ENCODE measurements at regions not wholly inside any gene's neighbourhood (a gene's known extent, or its start where the extent isn't known, plus 50 kb on each side); places are given as distances from the start of the nearest gene placed in this dataset.
A peak's percentile ranks its signal among the peaks of the same experiment; 100 is the strongest.
"Not testable (repeated sequence)": the region's sequence is repeated elsewhere in the genome, so short reads cannot be mapped to it uniquely, and the experiment has no call there.

DNA sequence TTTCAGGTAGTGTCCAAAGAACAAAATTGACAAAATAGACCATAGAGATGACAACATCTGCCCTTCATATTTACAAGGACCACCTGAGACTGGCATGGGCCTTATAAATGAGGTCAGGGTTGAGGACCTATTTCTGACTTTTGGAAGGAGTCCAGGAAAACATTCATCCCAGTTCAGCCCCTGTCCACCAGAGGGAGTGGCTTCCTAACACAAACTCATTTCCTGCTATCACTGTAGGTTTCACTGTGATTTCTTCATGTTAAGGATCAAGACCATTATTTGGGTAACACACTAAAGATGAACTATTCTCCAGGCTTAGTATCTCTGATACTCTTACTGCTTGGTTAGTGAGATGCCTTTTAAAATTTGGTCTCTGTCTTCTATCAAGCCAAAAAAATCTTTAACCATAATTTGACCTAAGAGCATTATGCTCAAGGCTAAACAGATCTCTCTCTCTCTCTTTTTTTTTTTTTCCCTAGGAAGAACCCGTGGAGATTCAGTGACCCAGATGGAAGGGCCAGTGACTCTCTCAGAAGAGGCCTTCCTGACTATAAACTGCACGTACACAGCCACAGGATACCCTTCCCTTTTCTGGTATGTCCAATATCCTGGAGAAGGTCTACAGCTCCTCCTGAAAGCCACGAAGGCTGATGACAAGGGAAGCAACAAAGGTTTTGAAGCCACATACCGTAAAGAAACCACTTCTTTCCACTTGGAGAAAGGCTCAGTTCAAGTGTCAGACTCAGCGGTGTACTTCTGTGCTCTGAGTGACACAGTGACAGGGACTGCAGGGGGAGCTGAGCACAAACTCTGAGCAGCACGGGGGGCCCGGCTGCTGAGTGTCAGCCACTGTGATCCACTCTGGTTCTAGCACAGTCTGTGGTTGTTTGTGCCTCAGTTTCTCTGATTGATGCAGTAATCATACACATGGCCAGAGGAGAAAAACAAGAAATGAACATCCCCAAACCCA is 267.6 kb upstream of the OR4E1 start:
- DNase-seq (ENCODE audit: low spot score) (no peak), FAIRE-seq (no peak)

DNA sequence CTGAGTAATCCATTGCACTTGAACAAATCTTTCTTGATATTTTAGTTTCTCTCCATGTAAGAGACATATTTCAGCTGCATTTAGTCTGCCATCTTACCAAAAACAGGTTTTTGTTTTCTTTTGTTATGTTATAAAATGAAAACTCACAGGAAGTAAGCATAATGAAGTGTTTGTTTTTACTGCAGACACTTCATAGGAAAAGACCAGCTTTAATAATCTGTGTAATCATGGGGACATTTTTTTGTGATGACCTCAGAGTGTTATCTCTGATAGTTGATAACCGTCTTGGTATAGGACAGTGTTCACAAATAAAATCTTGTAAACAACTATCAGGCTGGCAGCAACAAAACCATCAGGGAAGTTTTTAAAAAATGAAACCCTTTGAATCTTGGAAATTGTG is 266.2 kb upstream of the OR4E1 start:
- DNase-seq (ENCODE audit: low spot score), result no peak
- FAIRE-seq, result no peak

DNA sequence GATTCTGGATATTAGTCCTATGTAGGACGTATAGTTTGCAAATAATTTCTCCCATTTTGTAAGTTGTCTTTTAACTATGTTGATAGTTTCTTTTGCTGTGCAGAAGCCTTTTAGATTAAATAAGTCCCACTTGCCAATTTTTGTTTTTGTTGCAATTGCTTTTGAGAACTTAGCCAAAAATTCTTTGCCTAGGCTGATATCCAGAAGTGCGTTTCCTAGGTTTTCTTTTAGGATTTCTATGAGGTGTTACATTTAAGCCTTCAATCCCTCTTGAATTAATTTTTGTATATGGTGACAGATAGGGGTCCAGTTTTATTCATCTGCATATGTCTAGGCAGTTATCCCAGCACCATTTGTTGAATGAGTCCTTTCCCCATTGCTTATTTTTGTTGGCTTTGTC is 264.4 kb upstream of the OR4E1 start:
- FAIRE-seq (no peak), DNase-seq (ENCODE audit: low spot score) (no peak)

DNA sequence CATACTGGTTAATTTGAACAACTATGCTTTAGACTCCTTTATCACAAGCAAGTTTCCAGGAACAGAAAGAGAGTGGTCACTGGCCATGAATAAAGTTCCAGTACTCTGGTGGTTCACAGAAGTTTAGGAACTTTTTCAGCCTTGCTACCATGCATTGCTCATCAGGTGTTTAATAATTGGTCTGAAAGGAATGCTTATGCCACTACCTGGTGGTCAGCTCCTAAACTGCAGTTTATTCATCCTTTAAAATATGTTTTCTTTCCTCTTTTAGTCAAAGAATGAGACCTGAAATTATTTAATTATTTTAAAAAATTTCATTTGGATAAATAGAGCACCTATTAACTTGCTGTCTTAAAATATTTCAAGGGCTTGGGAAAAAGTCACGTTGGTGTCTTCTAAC is 260.1 kb upstream of the OR4E1 start:
- DNase-seq (ENCODE audit: low spot score) (no peak), FAIRE-seq (no peak)

DNA sequence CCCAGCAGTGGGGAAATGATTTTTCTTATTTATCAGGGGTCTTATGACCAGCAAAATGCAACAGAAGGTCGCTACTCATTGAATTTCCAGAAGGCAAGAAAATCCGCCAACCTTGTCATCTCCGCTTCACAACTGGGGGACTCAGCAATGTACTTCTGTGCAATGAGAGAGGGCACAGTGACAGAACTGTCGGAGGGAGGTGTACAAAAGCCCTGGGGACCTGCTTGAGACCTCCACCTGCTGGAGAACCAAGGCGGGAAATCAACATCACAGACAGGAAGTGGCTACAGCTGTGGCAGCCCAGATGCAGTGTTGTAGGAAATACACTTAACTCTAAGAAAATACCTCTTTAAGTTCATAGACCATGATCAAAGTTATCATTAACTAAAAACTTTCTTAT is 250.9 kb upstream of the OR4E1 start:
- FAIRE-seq, result no peak
- DNase-seq (ENCODE audit: low spot score), result no peak

DNA sequence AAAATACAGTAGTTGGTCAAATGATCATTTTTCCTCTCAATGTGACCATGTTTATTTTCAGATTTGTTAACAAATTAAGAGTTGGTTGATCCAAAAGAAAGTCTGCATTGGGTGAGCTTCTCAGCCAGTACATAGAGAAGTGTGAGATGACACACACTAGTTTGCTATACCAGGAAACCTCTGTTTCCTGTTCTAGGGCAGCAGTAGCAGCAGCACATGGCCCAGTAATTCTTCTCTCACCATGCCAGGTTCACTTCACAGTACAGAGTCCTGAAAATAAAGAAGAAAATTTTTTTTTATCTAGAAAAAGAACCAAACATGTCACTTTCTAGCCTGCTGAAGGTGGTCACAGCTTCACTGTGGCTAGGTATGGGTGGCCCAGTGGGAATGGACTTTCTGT is 250.2 kb upstream of the OR4E1 start:
- FAIRE-seq, result no peak

DNA sequence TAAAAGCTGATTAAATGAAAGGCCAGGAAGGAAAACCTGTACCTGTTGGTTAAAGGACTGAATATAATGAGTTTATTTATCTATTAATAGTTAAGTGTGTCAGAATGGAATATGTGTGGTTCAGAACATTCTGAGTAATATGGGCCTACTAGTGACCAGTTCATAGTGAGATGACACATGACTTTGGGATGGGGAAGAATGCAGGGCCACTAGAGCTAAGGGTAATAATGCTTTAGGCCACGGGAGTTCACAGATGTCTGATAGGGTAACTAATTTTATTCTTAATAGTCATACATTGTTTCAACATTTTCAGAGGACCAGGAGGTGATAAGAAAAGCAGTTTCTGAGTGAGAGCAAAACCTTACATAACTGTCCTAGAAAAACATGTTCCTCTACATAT is 247.8 kb upstream of the OR4E1 start:
- DNase-seq (ENCODE audit: low spot score) (no peak), FAIRE-seq (no peak)

More for the DNA sequence above, 250.2 kb upstream of the OR4E1 start:
- DNase-seq (ENCODE audit: low spot score), result no peak

DNA sequence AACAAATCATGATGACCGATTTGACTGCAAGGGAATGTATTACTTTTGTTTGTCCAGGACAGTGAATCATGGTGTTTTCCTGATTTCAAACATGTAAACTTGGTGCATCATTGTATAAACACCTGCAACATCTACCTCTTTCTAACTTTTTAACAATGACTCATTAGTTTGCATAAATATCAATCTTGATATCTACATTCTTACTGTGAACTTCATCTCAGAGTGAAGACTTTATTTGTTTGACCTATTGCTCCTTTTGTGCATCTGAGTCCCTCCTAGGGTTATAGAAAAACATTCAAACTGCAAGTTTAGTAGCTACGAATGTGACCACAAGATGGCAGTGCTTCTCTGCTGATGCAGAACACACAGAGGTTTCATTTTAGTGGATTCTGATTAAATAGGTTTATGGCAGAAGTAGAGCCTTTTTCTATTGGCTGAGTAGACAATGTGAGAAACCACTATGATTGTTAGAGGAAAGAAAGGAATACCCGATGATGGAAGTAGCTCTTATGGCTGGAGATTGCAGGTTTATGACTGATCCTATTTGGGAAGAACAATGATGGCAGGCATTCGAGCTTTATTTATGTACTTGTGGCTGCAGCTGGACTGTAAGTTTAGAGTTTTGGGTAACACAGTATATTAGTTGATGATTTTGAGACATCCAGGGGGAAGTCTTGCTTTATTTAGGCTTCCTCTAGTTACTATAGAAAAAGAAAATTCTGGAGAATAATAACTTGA is 244.2 kb upstream of the OR4E1 start:
- DNase-seq (ENCODE audit: low spot score) (peak; percentile 3), FAIRE-seq (no peak)

DNA sequence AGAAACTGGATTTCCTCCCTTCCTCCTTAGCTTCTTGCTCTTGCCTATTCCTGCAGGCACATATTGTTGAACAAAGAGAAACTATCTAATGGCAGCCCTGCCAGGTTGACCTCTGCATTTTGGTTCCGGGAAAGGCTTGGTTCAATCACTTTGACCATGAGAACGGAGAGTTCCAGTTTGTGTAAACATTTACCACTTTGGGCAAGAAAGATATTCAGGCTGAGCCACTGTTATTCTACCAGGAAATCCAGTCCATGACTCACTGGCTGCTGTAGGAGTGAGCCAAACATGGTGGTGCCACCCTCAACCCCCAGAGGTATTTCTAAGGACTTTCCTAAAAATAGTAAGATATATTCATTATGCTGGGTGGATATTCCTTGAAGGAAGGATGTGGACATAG is 242.2 kb upstream of the OR4E1 start:
- no peak for FAIRE-seq
- DNase-seq (ENCODE audit: low spot score), result no peak

DNA sequence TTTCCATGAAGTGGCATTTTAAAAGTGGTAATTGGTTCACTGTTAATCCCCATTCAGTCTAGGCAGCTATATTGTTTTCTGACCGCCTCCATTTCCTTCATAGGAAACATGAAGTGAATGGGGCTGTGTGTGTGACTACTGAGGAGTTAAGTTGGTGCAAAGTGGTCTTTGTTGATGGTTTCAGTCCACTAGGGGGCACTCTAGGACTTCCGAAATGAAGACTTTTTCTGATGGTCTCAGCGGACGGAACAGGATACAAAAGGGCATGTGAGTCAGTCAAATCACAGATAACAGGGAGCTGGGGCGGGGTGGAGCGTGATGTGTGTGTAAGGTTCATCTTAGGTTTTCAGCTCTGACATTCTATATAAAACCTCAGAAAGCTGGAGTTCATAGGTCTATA is 240.1 kb upstream of the OR4E1 start:
- FAIRE-seq, result no peak
- peak; percentile 45 for DNase-seq (ENCODE audit: low spot score)

DNA sequence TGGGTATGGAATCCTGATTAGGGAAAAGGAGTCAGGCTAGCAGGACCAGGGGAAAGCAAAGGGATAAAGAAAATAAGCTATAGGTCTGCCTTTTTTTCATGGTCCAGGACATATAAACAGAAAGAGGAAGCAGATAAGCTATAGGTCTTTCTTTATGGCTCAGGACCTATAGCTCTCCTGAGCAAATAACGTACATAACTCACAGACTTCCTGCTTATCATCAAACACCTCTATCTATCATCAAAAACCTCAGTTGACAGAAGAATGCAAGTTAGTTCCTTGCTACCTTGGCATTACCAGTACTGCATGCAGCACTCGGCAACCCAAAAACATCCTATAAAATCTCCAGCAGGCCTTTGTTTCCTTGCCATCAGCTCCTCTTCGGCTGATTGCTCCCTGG is 238.7 kb upstream of the OR4E1 start:
- DNase-seq (ENCODE audit: low spot score), result no peak
- no peak for FAIRE-seq

DNA sequence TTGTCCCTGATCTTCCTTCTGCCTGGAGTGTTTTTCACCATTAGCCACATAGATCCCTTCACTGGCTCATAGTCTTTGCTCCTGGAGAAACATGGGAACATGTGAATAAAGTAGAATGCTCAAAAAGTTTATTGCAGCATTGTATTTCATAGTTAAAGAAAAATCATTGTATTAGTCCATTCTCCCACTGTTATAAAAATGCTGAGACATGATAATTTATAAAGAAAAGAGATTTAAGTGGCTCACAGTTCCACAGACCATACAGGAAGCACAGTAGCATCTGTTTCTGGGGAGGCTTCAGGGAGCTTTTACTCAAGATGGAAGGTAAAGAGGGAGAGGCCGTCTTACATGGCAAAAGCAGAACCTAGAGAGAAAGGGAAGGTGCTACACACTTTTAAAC is 238.3 kb upstream of the OR4E1 start:
- no peak for FAIRE-seq

DNA sequence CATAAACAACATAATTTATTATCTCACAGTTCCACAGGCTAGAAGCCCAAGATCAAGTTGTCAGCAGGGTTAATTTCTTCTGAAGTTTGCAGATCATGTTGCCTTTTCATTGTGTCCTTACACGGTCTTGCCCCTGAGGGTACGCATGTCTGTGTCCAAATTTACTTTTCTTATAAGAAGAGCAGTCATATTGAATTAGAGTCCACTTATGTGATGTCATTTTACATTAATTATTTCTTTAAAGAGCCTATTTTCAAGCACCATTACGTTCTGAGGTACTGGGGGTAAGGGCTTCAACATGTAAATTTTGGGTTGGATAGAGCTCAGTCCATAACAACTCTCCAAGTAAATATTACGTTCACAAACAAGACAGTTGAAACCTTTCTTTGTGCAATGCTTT is 236.6 kb upstream of the OR4E1 start:
- FAIRE-seq, result no peak
- DNase-seq (ENCODE audit: low spot score), result no peak

More for the DNA sequence above, 238.3 kb upstream of the OR4E1 start:
- no peak for DNase-seq (ENCODE audit: low spot score)

DNA sequence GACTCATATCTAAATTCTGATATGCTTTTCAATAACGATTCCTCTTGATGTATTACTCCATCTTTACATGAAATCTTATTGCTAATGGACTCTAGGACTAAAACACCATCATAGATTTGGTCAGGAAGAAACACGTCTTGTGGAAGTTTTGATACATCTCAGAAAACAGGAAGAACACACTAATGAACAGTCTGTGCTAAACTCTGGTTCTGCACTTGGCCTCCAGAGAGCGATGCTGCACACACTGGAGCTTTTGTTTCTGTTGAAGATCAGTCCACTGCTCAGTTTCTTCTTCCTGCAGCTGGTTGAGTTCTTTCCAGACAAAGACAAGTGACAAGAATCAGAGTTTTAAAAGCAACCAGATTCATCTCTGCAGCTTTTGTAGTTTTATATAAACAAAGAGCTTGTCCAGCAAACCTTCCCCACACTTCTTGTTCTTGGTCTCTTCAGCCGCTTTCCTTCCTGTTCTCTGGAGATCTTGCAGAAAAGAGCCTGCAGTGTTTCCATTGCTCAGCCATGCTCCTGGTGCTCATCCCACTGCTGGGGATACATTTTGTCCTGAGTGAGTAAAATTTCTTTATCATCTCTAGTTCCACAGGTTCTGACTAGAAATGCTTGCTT is 229.1 kb upstream of the OR4E1 start:
- no peak for DNase-seq (ENCODE audit: low spot score)
- no peak for FAIRE-seq

DNA sequence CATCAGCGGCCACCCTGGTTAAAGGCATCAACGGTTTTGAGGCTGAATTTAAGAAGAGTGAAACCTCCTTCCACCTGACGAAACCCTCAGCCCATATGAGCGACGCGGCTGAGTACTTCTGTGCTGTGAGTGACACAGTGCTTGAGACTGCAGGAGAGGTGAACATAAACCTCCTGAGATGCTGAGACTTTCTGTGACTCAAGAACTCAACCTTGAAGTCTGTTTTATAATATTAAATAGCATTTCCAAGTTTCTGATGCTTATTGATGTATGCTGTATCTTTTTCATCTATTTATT is 221.2 kb upstream of the OR4E1 start:
- not testable (repeated sequence) for FAIRE-seq; DNase-seq (ENCODE audit: low spot score)

DNA sequence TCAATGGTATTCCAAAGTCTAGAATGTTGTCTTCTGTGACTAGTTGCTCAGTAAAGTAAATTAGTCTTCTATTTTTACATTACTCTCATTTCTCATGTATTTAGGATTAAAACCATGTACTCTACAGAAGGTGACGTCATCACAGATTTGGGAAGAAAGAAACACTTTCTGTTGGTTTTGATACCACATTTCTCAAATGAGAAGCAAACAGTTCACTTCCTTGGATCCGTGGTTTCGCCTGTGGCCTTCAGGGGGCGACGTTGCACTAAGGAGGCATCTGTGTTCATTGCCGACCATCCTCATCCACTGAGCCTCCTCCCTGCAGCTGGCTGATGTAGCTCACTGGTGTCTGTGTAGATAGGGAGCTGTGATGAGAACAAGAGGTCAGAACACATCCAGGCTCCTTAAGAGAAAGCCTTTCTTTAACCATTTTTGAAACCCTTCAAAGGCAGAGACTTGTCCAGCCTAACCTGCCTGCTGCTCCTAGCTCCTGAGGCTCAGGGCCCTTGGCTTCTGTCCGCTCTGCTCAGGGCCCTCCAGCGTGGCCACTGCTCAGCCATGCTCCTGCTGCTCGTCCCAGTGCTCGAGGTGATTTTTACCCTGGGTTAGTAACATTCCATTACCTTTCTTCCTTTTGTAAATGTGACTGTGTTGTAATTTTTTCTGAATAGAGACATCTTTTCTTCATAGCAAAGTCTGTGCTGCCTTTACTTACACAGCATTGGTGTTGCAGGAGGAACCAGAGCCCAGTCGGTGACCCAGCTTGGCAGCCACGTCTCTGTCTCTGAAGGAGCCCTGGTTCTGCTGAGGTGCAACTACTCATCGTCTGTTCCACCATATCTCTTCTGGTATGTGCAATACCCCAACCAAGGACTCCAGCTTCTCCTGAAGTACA is 220.6 kb upstream of the OR4E1 start:
- FAIRE-seq (no peak), DNase-seq (ENCODE audit: low spot score) (no peak)

DNA sequence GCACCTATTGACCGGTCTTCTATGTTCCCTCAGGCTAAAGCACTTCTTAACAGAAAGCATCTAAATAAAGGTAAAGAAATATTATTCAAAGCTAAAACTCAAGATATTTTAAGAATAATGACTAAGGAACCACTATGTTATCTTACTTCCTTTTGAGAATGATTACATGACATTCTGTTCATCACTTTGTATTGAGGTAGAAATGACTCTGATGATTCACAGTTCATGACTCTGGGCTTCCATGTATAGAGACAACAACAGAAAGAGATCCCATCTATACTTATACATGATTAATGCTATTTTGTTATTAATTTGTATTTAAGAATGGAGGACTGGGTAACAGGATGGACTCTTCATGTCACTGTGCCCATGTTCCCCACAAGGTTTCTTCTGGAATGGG is 218.3 kb upstream of the OR4E1 start:
- DNase-seq (ENCODE audit: low spot score) (no peak), FAIRE-seq (no peak)

DNA sequence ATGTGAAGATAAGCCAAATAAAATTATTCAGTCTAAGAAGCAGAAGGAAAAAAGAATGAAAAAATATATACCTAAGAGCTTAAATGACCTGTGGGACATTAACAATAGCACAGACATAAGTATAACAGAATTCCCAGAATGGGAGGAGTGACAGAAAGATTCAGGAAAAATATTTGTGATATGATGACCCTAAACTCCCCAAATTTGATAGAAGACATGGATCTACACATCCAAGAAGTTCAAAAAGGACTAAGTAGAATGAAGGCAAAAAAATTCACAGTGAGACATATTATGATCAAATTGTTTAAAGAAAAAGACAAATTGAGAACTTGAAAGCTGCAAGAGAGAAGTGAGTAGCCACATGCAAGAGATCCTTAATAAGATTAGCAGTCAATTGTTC is 211.4 kb upstream of the OR4E1 start:
- no peak for FAIRE-seq
- DNase-seq (ENCODE audit: low spot score), result no peak

DNA sequence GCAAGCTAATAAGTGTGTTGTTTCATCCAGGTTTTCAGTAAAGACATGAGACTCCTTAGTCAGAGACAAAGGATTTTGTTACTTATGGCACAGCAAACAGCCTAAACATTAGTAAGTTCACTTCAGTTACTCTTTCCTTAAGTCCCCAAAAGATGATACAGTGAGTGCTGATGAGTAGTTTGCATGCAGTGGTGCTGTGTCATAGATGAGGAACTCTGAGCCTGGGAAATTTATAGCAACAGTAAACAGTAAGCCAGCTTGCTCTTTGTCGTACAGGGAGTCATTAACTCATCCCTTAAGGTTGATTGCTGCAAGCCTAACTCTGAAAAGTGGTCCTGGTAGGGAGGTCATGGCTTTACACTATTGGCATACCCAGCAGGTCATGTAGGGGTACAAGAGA is 208.6 kb upstream of the OR4E1 start:
- DNase-seq (ENCODE audit: low spot score) (no peak), FAIRE-seq (no peak)

DNA sequence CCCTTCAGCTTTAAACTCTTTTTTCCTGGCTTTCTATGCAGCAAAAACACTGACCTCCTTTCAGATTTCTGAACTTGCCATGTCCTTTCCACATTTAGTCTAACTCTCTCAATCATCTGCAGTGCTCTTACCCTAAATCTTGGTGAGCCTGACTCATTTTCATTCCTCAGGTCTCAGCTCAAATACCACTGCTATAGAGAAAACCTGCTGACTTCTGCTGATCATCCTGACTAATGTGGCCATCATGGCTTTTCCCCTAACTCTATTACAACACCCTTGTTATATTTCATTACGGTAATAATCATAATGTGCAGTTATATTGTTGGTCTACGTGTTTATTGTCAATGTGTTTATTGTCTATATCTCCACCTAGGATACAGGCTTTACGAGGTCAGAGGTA is 207.3 kb upstream of the OR4E1 start:
- DNase-seq (ENCODE audit: low spot score), result no peak
- FAIRE-seq, result no peak

DNA sequence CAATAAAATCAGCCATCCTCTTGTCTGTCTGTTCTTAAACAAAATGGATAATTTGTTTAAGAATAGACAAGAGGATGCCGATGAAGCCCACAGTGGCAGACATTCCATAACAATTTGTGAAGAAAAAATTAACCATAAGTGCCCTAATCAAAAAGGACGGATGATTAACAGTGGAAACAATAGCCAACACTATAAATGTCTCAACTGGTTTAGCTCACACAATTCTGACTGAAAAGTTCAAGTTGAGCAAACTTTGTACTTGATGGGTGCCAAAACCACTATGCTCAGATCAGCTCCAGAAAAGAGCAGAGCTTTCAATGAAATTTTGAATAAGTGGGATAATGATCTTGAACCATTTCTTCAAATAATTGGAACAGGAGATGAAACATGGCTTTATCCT is 202.2 kb upstream of the OR4E1 start:
- DNase-seq (ENCODE audit: low spot score) (no peak), FAIRE-seq (no peak)

Data from RCC 7860 (cell line).